ENCODE measurements at regions not wholly inside any gene's neighbourhood (a gene's known extent, or its start where the extent isn't known, plus 50 kb on each side); places are given as distances from the start of the nearest gene placed in this dataset.
A peak's percentile ranks its signal among the peaks of the same experiment; 100 is the strongest.

GRCh38 chr9:25442526-25442925 is 235.7 kb downstream of the TUSC1 start:
- Mint-ChIP-seq H3K36me3 (ENCODE audit: insufficient read depth) (no peaks in the 10 kb centered on the region), H3K4me1 (no peaks in the 10 kb centered on the region), H3K4me3 (no peak overlapping the region), H3K9me3 (peaks cover 20% of the 10 kb centered on the region), H3K27ac (ENCODE audit: low read depth) (no peak overlapping the region), H3K27me3 (no peaks in the 10 kb centered on the region)
- ATAC-seq (replicated peaks; ENCODE audit: extremely low read depth, poor library complexity, severe bottlenecking), result no peak
- no peak for DNase-seq (ENCODE audit: low spot score in 2 of 2)

- Mint-ChIP-seq H3K36me3 (ENCODE audit: insufficient read depth) (no peaks in the 10 kb centered on the region), H3K4me1 (no peaks in the 10 kb centered on the region), H3K27ac (ENCODE audit: low read depth) (no peak overlapping the region), H3K4me3 (no peak overlapping the region), H3K27me3 (no peaks in the 10 kb centered on the region), H3K9me3 (peaks cover 46% of the 10 kb centered on the region)
- ATAC-seq (replicated peaks; ENCODE audit: extremely low read depth, poor library complexity, severe bottlenecking) (no peak), DNase-seq (ENCODE audit: low spot score in 2 of 2) (no peak)
These were observed 250.3 kb downstream of the TUSC1 start for GRCh38 chr9:25427898-25428297.

GRCh38 chr9:25427290-25427689 is 251.0 kb downstream of the TUSC1 start:
- Mint-ChIP-seq H3K36me3 (ENCODE audit: insufficient read depth) (no peaks in the 10 kb centered on the region), H3K9me3 (peaks cover 45% of the 10 kb centered on the region), H3K27me3 (no peaks in the 10 kb centered on the region), H3K4me1 (no peaks in the 10 kb centered on the region), H3K4me3 (no peak overlapping the region), H3K27ac (ENCODE audit: low read depth) (no peak overlapping the region)
- DNase-seq (ENCODE audit: low spot score in 2 of 2) (no peak), ATAC-seq (replicated peaks; ENCODE audit: extremely low read depth, poor library complexity, severe bottlenecking) (peak; percentile 10)

- H3K4me3 Mint-ChIP-seq, result no peak overlapping the region
- peaks cover 32% of the 10 kb centered on the region for H3K9me3 Mint-ChIP-seq
These were observed 256.7 kb downstream of the TUSC1 start for GRCh38 chr9:25421560-25421959.

GRCh38 chr9:25418974-25419373 is 259.3 kb downstream of the TUSC1 start:
- no peaks in the 10 kb centered on the region for H3K4me1 Mint-ChIP-seq
- H3K27me3 Mint-ChIP-seq, result no peaks in the 10 kb centered on the region
- peaks cover 23% of the 10 kb centered on the region for H3K9me3 Mint-ChIP-seq
- no peak overlapping the region for H3K4me3 Mint-ChIP-seq
- no peak for ATAC-seq (replicated peaks; ENCODE audit: extremely low read depth, poor library complexity, severe bottlenecking)
- no peak overlapping the region for H3K27ac Mint-ChIP-seq (ENCODE audit: low read depth)
- H3K36me3 Mint-ChIP-seq (ENCODE audit: insufficient read depth), result no peaks in the 10 kb centered on the region
- no peak for DNase-seq (ENCODE audit: low spot score in 2 of 2)

More at GRCh38 chr9:25421560-25421959, 256.7 kb downstream of the TUSC1 start:
- ATAC-seq (replicated peaks; ENCODE audit: extremely low read depth, poor library complexity, severe bottlenecking) (no peak), DNase-seq (ENCODE audit: low spot score in 2 of 2) (no peak)
- Mint-ChIP-seq H3K27me3 (no peaks in the 10 kb centered on the region), H3K4me1 (no peaks in the 10 kb centered on the region), H3K36me3 (ENCODE audit: insufficient read depth) (no peaks in the 10 kb centered on the region), H3K27ac (ENCODE audit: low read depth) (no peak overlapping the region)

GRCh38 chr9:25415718-25416117 is 262.5 kb downstream of the TUSC1 start:
- DNase-seq (ENCODE audit: low spot score in 2 of 2) (no peak), ATAC-seq (replicated peaks; ENCODE audit: extremely low read depth, poor library complexity, severe bottlenecking) (no peak)
- Mint-ChIP-seq H3K27me3 (no peaks in the 10 kb centered on the region), H3K9me3 (peaks cover 24% of the 10 kb centered on the region), H3K36me3 (ENCODE audit: insufficient read depth) (no peaks in the 10 kb centered on the region), H3K27ac (ENCODE audit: low read depth) (no peak overlapping the region), H3K4me3 (no peak overlapping the region), H3K4me1 (no peaks in the 10 kb centered on the region)

GRCh38 chr9:25412646-25413045 is 265.6 kb downstream of the TUSC1 start:
- Mint-ChIP-seq H3K27me3 (no peaks in the 10 kb centered on the region), H3K36me3 (ENCODE audit: insufficient read depth) (no peaks in the 10 kb centered on the region), H3K27ac (ENCODE audit: low read depth) (no peak overlapping the region), H3K9me3 (peaks cover 17% of the 10 kb centered on the region), H3K4me3 (no peak overlapping the region), H3K4me1 (no peaks in the 10 kb centered on the region)
- no peak for ATAC-seq (replicated peaks; ENCODE audit: extremely low read depth, poor library complexity, severe bottlenecking)
- DNase-seq (ENCODE audit: low spot score in 2 of 2), result no peak

GRCh38 chr9:25397746-25398145 is 280.5 kb downstream of the TUSC1 start:
- DNase-seq (ENCODE audit: low spot score in 2 of 2) (no peak), ATAC-seq (replicated peaks; ENCODE audit: extremely low read depth, poor library complexity, severe bottlenecking) (no peak)
- no peak overlapping the region for H3K4me3 Mint-ChIP-seq
- no peaks in the 10 kb centered on the region for H3K27me3 Mint-ChIP-seq
- no peak overlapping the region for H3K27ac Mint-ChIP-seq (ENCODE audit: low read depth)
- peaks cover 21% of the 10 kb centered on the region for H3K9me3 Mint-ChIP-seq
- no peaks in the 10 kb centered on the region for H3K4me1 Mint-ChIP-seq
- H3K36me3 Mint-ChIP-seq (ENCODE audit: insufficient read depth), result no peaks in the 10 kb centered on the region

GRCh38 chr9:25396828-25397227 is 281.4 kb downstream of the TUSC1 start:
- Mint-ChIP-seq H3K27ac (ENCODE audit: low read depth) (no peak overlapping the region), H3K27me3 (no peaks in the 10 kb centered on the region), H3K36me3 (ENCODE audit: insufficient read depth) (no peaks in the 10 kb centered on the region), H3K4me3 (no peak overlapping the region), H3K9me3 (peaks cover 14% of the 10 kb centered on the region), H3K4me1 (no peaks in the 10 kb centered on the region)
- ATAC-seq (replicated peaks; ENCODE audit: extremely low read depth, poor library complexity, severe bottlenecking), result no peak
- DNase-seq (ENCODE audit: low spot score in 2 of 2), result no peak

GRCh38 chr9:25381141-25381540 is 297.1 kb downstream of the TUSC1 start:
- Mint-ChIP-seq H3K27ac (ENCODE audit: low read depth) (no peak overlapping the region), H3K4me1 (no peaks in the 10 kb centered on the region), H3K36me3 (ENCODE audit: insufficient read depth) (no peaks in the 10 kb centered on the region), H3K4me3 (no peak overlapping the region), H3K9me3 (peaks cover 17% of the 10 kb centered on the region), H3K27me3 (no peaks in the 10 kb centered on the region)
- ATAC-seq (replicated peaks; ENCODE audit: extremely low read depth, poor library complexity, severe bottlenecking) (no peak), DNase-seq (ENCODE audit: low spot score in 2 of 2) (no peak)

GRCh38 chr9:25377039-25377438 is 301.2 kb downstream of the TUSC1 start:
- H3K36me3 Mint-ChIP-seq (ENCODE audit: insufficient read depth), result no peaks in the 10 kb centered on the region

GRCh38 chr9:25374281-25374680 is 304.0 kb downstream of the TUSC1 start:
- DNase-seq (ENCODE audit: low spot score in 2 of 2) (no peak), ATAC-seq (replicated peaks; ENCODE audit: extremely low read depth, poor library complexity, severe bottlenecking) (no peak)
- H3K4me1 Mint-ChIP-seq, result no peaks in the 10 kb centered on the region
- no peak overlapping the region for H3K4me3 Mint-ChIP-seq
- no peaks in the 10 kb centered on the region for H3K36me3 Mint-ChIP-seq (ENCODE audit: insufficient read depth)
- no peaks in the 10 kb centered on the region for H3K27me3 Mint-ChIP-seq
- peaks cover 29% of the 10 kb centered on the region for H3K9me3 Mint-ChIP-seq
- no peak overlapping the region for H3K27ac Mint-ChIP-seq (ENCODE audit: low read depth)

More at GRCh38 chr9:25377039-25377438, 301.2 kb downstream of the TUSC1 start:
- DNase-seq (ENCODE audit: low spot score in 2 of 2) (no peak), ATAC-seq (replicated peaks; ENCODE audit: extremely low read depth, poor library complexity, severe bottlenecking) (no peak)
- Mint-ChIP-seq H3K4me3 (no peak overlapping the region), H3K27me3 (no peaks in the 10 kb centered on the region), H3K9me3 (peaks cover 26% of the 10 kb centered on the region), H3K27ac (ENCODE audit: low read depth) (no peak overlapping the region), H3K4me1 (no peaks in the 10 kb centered on the region)

GRCh38 chr9:25366906-25367305 is 311.3 kb downstream of the TUSC1 start:
- Mint-ChIP-seq H3K4me3 (no peak overlapping the region), H3K36me3 (ENCODE audit: insufficient read depth) (no peaks in the 10 kb centered on the region), H3K9me3 (peaks cover 19% of the 10 kb centered on the region), H3K27ac (ENCODE audit: low read depth) (no peak overlapping the region), H3K27me3 (no peaks in the 10 kb centered on the region), H3K4me1 (no peaks in the 10 kb centered on the region)
- DNase-seq (ENCODE audit: low spot score in 2 of 2) (no peak), ATAC-seq (replicated peaks; ENCODE audit: extremely low read depth, poor library complexity, severe bottlenecking) (no peak)

- Mint-ChIP-seq H3K9me3 (peaks cover 20% of the 10 kb centered on the region), H3K27me3 (no peaks in the 10 kb centered on the region), H3K4me3 (no peak overlapping the region), H3K4me1 (no peaks in the 10 kb centered on the region), H3K36me3 (ENCODE audit: insufficient read depth) (no peaks in the 10 kb centered on the region), H3K27ac (ENCODE audit: low read depth) (no peak overlapping the region)
- DNase-seq (ENCODE audit: low spot score in 2 of 2) (no peak), ATAC-seq (replicated peaks; ENCODE audit: extremely low read depth, poor library complexity, severe bottlenecking) (no peak)
These were observed 324.5 kb downstream of the TUSC1 start for GRCh38 chr9:25353783-25354182.
